Endothelial cell of umbilical vein (primary cell): ENCODE measurements at regions not wholly inside any gene's neighbourhood (a gene's known extent, or its start where the extent isn't known, plus 50 kb on each side); places are given as distances from the start of the nearest gene placed in this dataset.

Source experiments
- BruUV-seq: library from RNA; stranded (reverse); fragments of 400-500 nt; replicated peaks from 2 replicates; lab custom pipeline; 2021; lab: Mats Ljungman, UMichigan
- CTCF ChIA-PET: fragments of 300-600, 350-600 bp; sonication (Branson Sonifier 250); formaldehyde crosslinking; loops from one replicate; lab custom pipeline; 2021; ENCODE audit warnings: antibody characterized with exemption, inconsistent platforms; lab: Charles Lee
- POLR2A ChIA-PET: fragments of 300-600, 350-600 bp; sonication (Branson Sonifier 250); formaldehyde crosslinking; loops from one replicate; lab custom pipeline; 2021; ENCODE audit warnings: antibody characterized with exemption, inconsistent platforms; lab: Charles Lee
- DNase-seq: peaks from one replicate; pipeline ENCODE4 v3.0.0-alpha.2; 2011; ENCODE audit warnings: low read depth, low spot score
- FAIRE-seq: peaks from 2 replicates; lab custom pipeline; 2011; peaks lifted over from hg19 to GRCh38; lab: Jason Lieb, UNC
- H2AFZ ChIP-seq: 2 replicates; pipeline ENCODE4 v1.6.0; 2012; ENCODE audit warnings: low read depth, low read length, control low read depth, inconsistent platforms
- H3K27ac ChIP-seq: 2 replicates; pipeline ENCODE4 v1.5.1; 2011; ENCODE audit warnings: low read depth, mild to moderate bottlenecking, control low read depth, low read length, moderate library complexity; ENCODE audit not compliant: insufficient read depth
- H3K27me3 ChIP-seq, 2 experiments: 2 replicates each; pipeline versions ENCODE4 v1.6.0 to v1.6.1; 2011; ENCODE audit warnings: low read length in 2 of 2, mixed read lengths in 1 of 2; ENCODE audit not compliant: control insufficient read depth in 2 of 2, insufficient read depth in 2 of 2
- H3K36me3 ChIP-seq, 2 experiments: 2 replicates in 1 of 2; 3 replicates in 1 of 2; pipeline ENCODE4 v1.5.1; 2011; ENCODE audit warnings: low read length in 2 of 2, mild to moderate bottlenecking in 1 of 2, moderate library complexity in 1 of 2; ENCODE audit not compliant: control insufficient read depth in 2 of 2, insufficient read depth in 2 of 2; ENCODE audit errors: extremely low read depth in 1 of 2
- H3K4me1 ChIP-seq: 3 replicates; pipeline ENCODE4 v1.5.1; 2011; ENCODE audit warnings: mild to moderate bottlenecking, low read length; ENCODE audit not compliant: control insufficient read depth, insufficient read depth; ENCODE audit errors: extremely low read depth
- H3K4me2 ChIP-seq: 2 replicates; pipeline ENCODE4 v1.6.1; 2011; ENCODE audit warnings: low read length, control low read depth, mixed read lengths; ENCODE audit not compliant: insufficient read depth
- H3K4me3 ChIP-seq, 3 experiments: fragments of 200-600 bp in 1 of 3; sonication (generic), shearing (Covaris generic) in 1 of 3; replicated peaks in 1 of 3; 2 replicates each; pipeline ENCODE4 v1.5.1; 2011 to 2016; ENCODE audit warnings: control low read depth in 3 of 3, low read length in 3 of 3, mild to moderate bottlenecking in 2 of 3, inconsistent platforms in 1 of 3, low read depth in 1 of 3, moderate library complexity in 1 of 3; ENCODE audit not compliant: insufficient read depth in 1 of 3
- H3K79me2 ChIP-seq: 2 replicates; pipeline ENCODE4 v1.6.0; 2012; ENCODE audit warnings: low read length, inconsistent platforms; ENCODE audit not compliant: control insufficient read depth, insufficient read depth
- H3K9ac ChIP-seq: replicated peaks from 2 replicates; pipeline ENCODE3; 2011; ENCODE audit warnings: low read length, control low read depth; ENCODE audit not compliant: insufficient read depth; ENCODE audit errors: extremely low read depth
- H3K9me1 ChIP-seq: replicated peaks from 3 replicates; pipeline ENCODE4 v1.6.0; 2011; ENCODE audit warnings: mild to moderate bottlenecking, low read length; ENCODE audit not compliant: control insufficient read depth, insufficient read depth; ENCODE audit errors: extremely low read depth
- H3K9me3 ChIP-seq: replicated peaks from 2 replicates; pipeline ENCODE4 v1.5.1; 2012; ENCODE audit warnings: low read length, inconsistent platforms; ENCODE audit not compliant: control insufficient read depth, insufficient read depth
- H4K20me1 ChIP-seq: replicated peaks from 2 replicates; pipeline ENCODE3; 2011; ENCODE audit warnings: mild to moderate bottlenecking, low read length; ENCODE audit not compliant: control insufficient read depth, insufficient read depth; ENCODE audit errors: extremely low read depth
- EZH2 ChIP-seq: IDR thresholded peaks from 2 replicates; pipeline ENCODE4 v1.6.1; 2012; ENCODE audit warnings: borderline replicate concordance, low read depth, mild to moderate bottlenecking, moderate library complexity, low read length, inconsistent platforms; ENCODE audit not compliant: severe bottlenecking
- FOS ChIP-seq: IDR thresholded peaks from 2 replicates; pipeline ENCODE4 v1.6.1; 2011; ENCODE audit warnings: mild to moderate bottlenecking, low read length, moderate library complexity, borderline replicate concordance; ENCODE audit not compliant: insufficient read depth
- GATA2 ChIP-seq: IDR thresholded peaks from 2 replicates; pipeline ENCODE4 v1.7.0; 2011; ENCODE audit warnings: low read depth, mild to moderate bottlenecking, moderate library complexity, mixed read lengths, low read length; ENCODE audit not compliant: insufficient read length, insufficient read depth
- JUN ChIP-seq: IDR thresholded peaks from 2 replicates; pipeline ENCODE4 v1.6.1; 2011; ENCODE audit warnings: borderline replicate concordance, low read depth; ENCODE audit not compliant: insufficient read length, insufficient read depth
- MYC ChIP-seq: IDR thresholded peaks from one replicate; pipeline ENCODE4 v1.6.1; 2011; ENCODE audit warnings: mild to moderate bottlenecking, low read depth, low read length
- POLR2A ChIP-seq: IDR thresholded peaks from 2 replicates; pipeline ENCODE4 v1.6.1; 2012; ENCODE audit warnings: low read depth, mild to moderate bottlenecking, control low read depth, low read length
- dilution Hi-C: fragments of 300-500 bp; cut with MboI; formaldehyde crosslinking; loops from one replicate; pipeline ENCODE4 v1.15.0; 2019; ENCODE audit warnings: low sequenced_read_pairs; ENCODE audit not compliant: extremely low pct_ligation_motif_present
- intact Hi-C: fragments of 100-400 bp; cut with micrococcal nuclease; formaldehyde crosslinking; loops from one replicate; pipeline ENCODE4 v1.10.0; 2022
- TF ChIP-seq, protein P1 (sequence below), 2 donors: IDR thresholded peaks; 1 replicate in 1 of 2; 2 replicates in 1 of 2; pipeline ENCODE4 v1.5.1; 2011; ENCODE audit warnings: low read length in 2 of 2, mild to moderate bottlenecking in 2 of 2, moderate library complexity in 2 of 2, control low read depth in 1 of 2, inconsistent platforms in 1 of 2, low read depth in 1 of 2; ENCODE audit not compliant: insufficient read depth in 1 of 2; ENCODE audit errors: extremely low read depth in 1 of 2
- TF ChIP-seq, protein P2 (sequence below): IDR thresholded peaks from 2 replicates; pipeline ENCODE4 v1.6.1; 2011; ENCODE audit not compliant: insufficient read depth, insufficient read length

DNA sequence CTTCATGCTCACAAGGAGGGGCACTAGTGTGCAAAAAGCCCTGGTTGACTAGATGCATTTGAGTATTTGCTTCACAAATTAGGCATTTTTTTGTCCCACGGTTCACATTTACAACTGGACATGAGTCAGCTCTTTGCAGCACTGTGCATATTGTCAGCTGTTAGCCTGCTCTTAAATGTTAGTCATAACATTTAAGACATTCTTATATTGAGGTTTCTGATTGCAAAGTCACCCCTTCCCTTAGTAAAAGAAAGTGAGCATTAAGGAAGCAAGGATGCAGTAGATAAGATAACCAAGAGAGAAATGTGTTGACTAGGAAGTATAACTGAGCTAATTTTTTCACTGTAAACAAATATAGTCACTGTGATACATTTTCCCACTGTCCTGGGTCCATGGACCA is 132.6 kb upstream of the CTTNBP2NL start:
- FAIRE-seq = no peak
- BruUV-seq = no TSS peak

DNA sequence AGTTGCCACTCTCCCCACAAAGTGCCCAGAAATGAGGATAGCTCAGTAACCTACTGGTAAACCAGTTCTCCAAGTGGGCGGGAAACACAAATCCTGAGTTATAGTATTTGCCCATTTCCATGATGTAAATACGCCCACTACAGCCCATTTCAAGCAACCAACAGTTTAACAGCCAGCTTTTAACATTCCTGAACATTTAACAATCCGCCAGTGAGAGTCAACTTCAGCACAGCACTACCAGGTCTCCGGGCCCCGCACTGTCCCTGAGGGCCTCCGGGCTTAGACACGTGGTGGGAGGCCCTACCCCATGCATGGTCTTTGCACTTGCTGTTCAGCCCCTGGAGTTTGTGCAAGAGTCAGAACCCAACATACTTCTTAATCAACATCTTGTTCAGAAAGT is 132.0 kb upstream of the CTTNBP2NL start:
- POLR2A ChIA-PET = no interaction called here
- Histone ChIP-seq H3K79me2 (no peaks in the 10 kb centered on the region), H3K27me3 (no peaks in the 10 kb centered on the region), H3K27ac (no peak overlapping the region), H3K9ac (no peak overlapping the region), H3K4me1 (no peaks in the 10 kb centered on the region), H3K36me3 (no peaks in the 10 kb centered on the region), H3K4me2 (no peak overlapping the region), H4K20me1 (no peaks in the 10 kb centered on the region), H3K4me3 (no peak overlapping the region), H2AFZ (no peak overlapping the region), H3K9me3 (no peaks in the 10 kb centered on the region), H3K9me1 (no peaks in the 10 kb centered on the region)
- dilution Hi-C loops = no loop called here
- intact Hi-C loops = no loop called here
- FAIRE-seq (no peak), DNase-seq (no peak)
- CTCF ChIA-PET = no interaction called here
- no peak for TF ChIP-seq JUN
- TF ChIP-seq MYC = no peak
- TF ChIP-seq, protein P1, sequence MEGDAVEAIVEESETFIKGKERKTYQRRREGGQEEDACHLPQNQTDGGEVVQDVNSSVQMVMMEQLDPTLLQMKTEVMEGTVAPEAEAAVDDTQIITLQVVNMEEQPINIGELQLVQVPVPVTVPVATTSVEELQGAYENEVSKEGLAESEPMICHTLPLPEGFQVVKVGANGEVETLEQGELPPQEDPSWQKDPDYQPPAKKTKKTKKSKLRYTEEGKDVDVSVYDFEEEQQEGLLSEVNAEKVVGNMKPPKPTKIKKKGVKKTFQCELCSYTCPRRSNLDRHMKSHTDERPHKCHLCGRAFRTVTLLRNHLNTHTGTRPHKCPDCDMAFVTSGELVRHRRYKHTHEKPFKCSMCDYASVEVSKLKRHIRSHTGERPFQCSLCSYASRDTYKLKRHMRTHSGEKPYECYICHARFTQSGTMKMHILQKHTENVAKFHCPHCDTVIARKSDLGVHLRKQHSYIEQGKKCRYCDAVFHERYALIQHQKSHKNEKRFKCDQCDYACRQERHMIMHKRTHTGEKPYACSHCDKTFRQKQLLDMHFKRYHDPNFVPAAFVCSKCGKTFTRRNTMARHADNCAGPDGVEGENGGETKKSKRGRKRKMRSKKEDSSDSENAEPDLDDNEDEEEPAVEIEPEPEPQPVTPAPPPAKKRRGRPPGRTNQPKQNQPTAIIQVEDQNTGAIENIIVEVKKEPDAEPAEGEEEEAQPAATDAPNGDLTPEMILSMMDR (IDR thresholded peaks at IDR 0.05; ENCODE audit: extremely low read depth in 1 of 2, insufficient read depth in 1 of 2, low read depth in 1 of 2, low read length in 2 of 2) = no peak
- no TSS peak for BruUV-seq

More for the DNA sequence above, 132.6 kb upstream of the CTTNBP2NL start:
- ChIA-PET POLR2A (no interaction called here), CTCF (no interaction called here)
- H3K9ac ChIP-seq = no peak overlapping the region
- no peak overlapping the region for H3K4me3 ChIP-seq
- H3K4me1 ChIP-seq = no peaks in the 10 kb centered on the region
- TF ChIP-seq GATA2 (peak; percentile 64), FOS (peak; percentile 57), POLR2A (no peak), JUN (no peak), EZH2 (no peak)
- TF ChIP-seq, protein P1 (IDR thresholded peaks at IDR 0.05; ENCODE audit: extremely low read depth in 1 of 2, insufficient read depth in 1 of 2, low read depth in 1 of 2, low read length in 2 of 2) = no peak
- TF ChIP-seq, protein P2, sequence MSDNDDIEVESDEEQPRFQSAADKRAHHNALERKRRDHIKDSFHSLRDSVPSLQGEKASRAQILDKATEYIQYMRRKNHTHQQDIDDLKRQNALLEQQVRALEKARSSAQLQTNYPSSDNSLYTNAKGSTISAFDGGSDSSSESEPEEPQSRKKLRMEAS = no peak
- no peak overlapping the region for H3K4me2 ChIP-seq
- no peaks in the 10 kb centered on the region for H3K9me1 ChIP-seq
- no peaks in the 10 kb centered on the region for H3K79me2 ChIP-seq
- peak; percentile 55 for DNase-seq
- H4K20me1 ChIP-seq = no peaks in the 10 kb centered on the region
- H2AFZ ChIP-seq = no peak overlapping the region
- H3K27ac ChIP-seq = no peak overlapping the region
- no peaks in the 10 kb centered on the region for H3K27me3 ChIP-seq
- dilution Hi-C loops (no loop called here), intact Hi-C loops (no loop called here)
- H3K9me3 ChIP-seq = no peaks in the 10 kb centered on the region
- H3K36me3 ChIP-seq = no peaks in the 10 kb centered on the region
